H1 (cell line): ENCODE measurements at regions not wholly inside any gene's neighbourhood (a gene's known extent, or its start where the extent isn't known, plus 50 kb on each side); places are given as distances from the start of the nearest gene placed in this dataset.
"Not testable (repeated sequence)": the region's sequence is repeated elsewhere in the genome, so short reads cannot be mapped to it uniquely, and the experiment has no call there.

Experiments used
- CTCF ChIA-PET: fragments of 300-600 bp; sonication (Branson Sonifier 250); formaldehyde crosslinking; loops from one replicate; lab custom pipeline; 2021; ENCODE audit not compliant: partially characterized antibody; lab: Charles Lee
- POLR2A ChIA-PET: fragments of 300-600 bp; sonication (Branson Sonifier 250); formaldehyde crosslinking; loops from one replicate; lab custom pipeline; 2021; ENCODE audit warnings: inconsistent platforms; ENCODE audit not compliant: partially characterized antibody; lab: Charles Lee
- DNase-seq, 2 experiments: peaks; one replicate each; pipeline versions ENCODE4 v3.0.0 to v3.0.0-alpha.2; 2010 to 2022; ENCODE audit warnings: low spot score in 2 of 2, low read depth in 1 of 2, mixed read lengths in 1 of 2
- FAIRE-seq: peaks from 2 replicates; lab custom pipeline; 2011; peaks lifted over from hg19 to GRCh38; lab: Jason Lieb, UNC
- H2AFZ ChIP-seq: 2 replicates; pipeline ENCODE4 v1.8.1; 2012; ENCODE audit warnings: low read length, inconsistent platforms
- H2AK5ac ChIP-seq: 2 replicates; pipeline ENCODE4 v1.6.1; 2013; ENCODE audit warnings: low read depth, low read length
- H2BK120ac ChIP-seq: replicated peaks from 2 replicates; pipeline ENCODE3; 2013; ENCODE audit warnings: low read depth, low read length, inconsistent platforms
- H2BK12ac ChIP-seq: 2 replicates; pipeline ENCODE4 v1.6.1; 2013; ENCODE audit warnings: low read depth, low read length
- H2BK15ac ChIP-seq: 2 replicates; pipeline ENCODE4 v1.6.1; 2013; ENCODE audit warnings: low read length
- H2BK20ac ChIP-seq: 2 replicates; pipeline ENCODE4 v1.6.1; 2013; ENCODE audit warnings: low read length
- H2BK5ac ChIP-seq: 2 replicates; pipeline ENCODE4 v1.6.1; 2013; ENCODE audit warnings: low read depth, low read length
- H3K14ac ChIP-seq: 2 replicates; pipeline ENCODE4 v1.6.1; 2013; ENCODE audit warnings: inconsistent platforms; ENCODE audit not compliant: insufficient read length
- H3K18ac ChIP-seq: 2 replicates; pipeline ENCODE4 v1.6.1; 2013; ENCODE audit warnings: low read length; ENCODE audit errors: extremely low read depth
- H3K23ac ChIP-seq: 2 replicates; pipeline ENCODE4 v1.6.1; 2013; ENCODE audit warnings: inconsistent platforms; ENCODE audit not compliant: insufficient read length
- H3K23me2 ChIP-seq: 2 replicates; pipeline ENCODE4 v1.6.1; 2013; ENCODE audit warnings: low read depth, low read length
- H3K27ac ChIP-seq: 2 replicates; pipeline ENCODE4 v1.6.1; 2011; ENCODE audit warnings: low read depth, low read length, inconsistent platforms
- H3K27me3 ChIP-seq, 4 experiments: replicated peaks in 1 of 4; 1 replicate in 1 of 4; 2 replicates in 3 of 4; pipeline versions ENCODE4 v1.6.1 to v1.8.1; 2011 to 2013; ENCODE audit warnings: low read length in 3 of 4, mild to moderate bottlenecking in 3 of 4, inconsistent platforms in 2 of 4, mixed read lengths in 2 of 4, moderate library complexity in 1 of 4; ENCODE audit not compliant: control insufficient read depth in 3 of 4, insufficient read depth in 3 of 4; ENCODE audit errors: extremely low read depth in 1 of 4
- H3K36me3 ChIP-seq, 4 experiments: 2 replicates each; pipeline versions ENCODE4 v1.6.1 to v1.8.1; 2011 to 2013; ENCODE audit warnings: mild to moderate bottlenecking in 4 of 4, low read length in 3 of 4, moderate library complexity in 2 of 4, control low read depth in 1 of 4, inconsistent platforms in 1 of 4; ENCODE audit not compliant: insufficient read depth in 4 of 4, control insufficient read depth in 2 of 4
- H3K4ac ChIP-seq: replicated peaks from 2 replicates; pipeline ENCODE3; 2013; ENCODE audit warnings: low read length, low read depth, mixed read lengths, inconsistent platforms; ENCODE audit not compliant: insufficient read length
- H3K4me1 ChIP-seq, 4 experiments: replicated peaks in 1 of 4; 1 replicate in 1 of 4; 2 replicates in 3 of 4; pipeline versions ENCODE4 v1.6.1 to v1.8.1; 2011 to 2013; ENCODE audit warnings: low read length in 3 of 4, inconsistent platforms in 2 of 4, mixed read lengths in 1 of 4; ENCODE audit not compliant: insufficient read depth in 4 of 4, control insufficient read depth in 3 of 4
- H3K4me2 ChIP-seq, 2 experiments: 2 replicates each; pipeline versions ENCODE4 v1.6.1 to v1.8.1; 2011 to 2013; ENCODE audit warnings: low read depth in 2 of 2, low read length in 2 of 2, control low read depth in 1 of 2, inconsistent platforms in 1 of 2, mild to moderate bottlenecking in 1 of 2; ENCODE audit not compliant: insufficient read depth in 1 of 2
- H3K4me3 ChIP-seq, 4 experiments: fragments of 200-600, 300-600 bp in 1 of 4; sonication (generic), shearing (Covaris generic), sonication (Bioruptor Twin) in 1 of 4; 2 replicates each; pipeline versions ENCODE4 v1.5.1 to v1.8.1; 2011 to 2016; ENCODE audit warnings: low read length in 4 of 4, low read depth in 3 of 4, control low read depth in 2 of 4, inconsistent platforms in 2 of 4, mild to moderate bottlenecking in 2 of 4, mixed read lengths in 1 of 4, moderate library complexity in 1 of 4; ENCODE audit not compliant: insufficient read depth in 2 of 4; ENCODE audit errors: extremely low read depth in 1 of 4
- H3K56ac ChIP-seq: replicated peaks from 2 replicates; pipeline ENCODE3; 2013; ENCODE audit warnings: low read depth, mild to moderate bottlenecking, mixed read lengths, low read length, inconsistent platforms; ENCODE audit not compliant: insufficient read length
- H3K79me1 ChIP-seq: 2 replicates; pipeline ENCODE4 v1.6.1; 2013; ENCODE audit warnings: low read depth, low read length, control low read depth
- H3K79me2 ChIP-seq, 2 experiments: 2 replicates each; pipeline versions ENCODE4 v1.6.1 to v1.8.1; 2012 to 2013; ENCODE audit warnings: low read length in 2 of 2, mild to moderate bottlenecking in 2 of 2, inconsistent platforms in 1 of 2; ENCODE audit not compliant: insufficient read depth in 2 of 2, control insufficient read depth in 1 of 2
- H3K9ac ChIP-seq, 4 experiments: replicated peaks in 1 of 4; 1 replicate in 1 of 4; 2 replicates in 3 of 4; pipeline versions ENCODE4 v1.6.1 to v1.8.1; 2011 to 2013; ENCODE audit warnings: low read depth in 3 of 4, low read length in 3 of 4, control low read depth in 2 of 4, mild to moderate bottlenecking in 2 of 4, moderate library complexity in 2 of 4, inconsistent platforms in 1 of 4; ENCODE audit errors: extremely low read depth in 1 of 4
- H3K9me3 ChIP-seq, 2 experiments: 2 replicates each; pipeline versions ENCODE4 v1.6.1 to v1.8.1; 2012 to 2013; ENCODE audit warnings: mild to moderate bottlenecking in 2 of 2, moderate library complexity in 2 of 2, control low read depth in 1 of 2, inconsistent platforms in 1 of 2, low read depth in 1 of 2, low read length in 1 of 2, mixed read lengths in 1 of 2; ENCODE audit not compliant: insufficient read depth in 2 of 2
- H4K20me1 ChIP-seq, 2 experiments: replicated peaks in 1 of 2; 2 replicates each; pipeline versions ENCODE3 to v1.8.1; 2011 to 2013; ENCODE audit warnings: inconsistent platforms in 2 of 2, low read length in 2 of 2, mild to moderate bottlenecking in 1 of 2; ENCODE audit not compliant: insufficient read depth in 2 of 2, control insufficient read depth in 1 of 2
- H4K5ac ChIP-seq: 2 replicates; pipeline ENCODE4 v1.6.1; 2013; ENCODE audit warnings: low read length, low read depth, mixed read lengths, inconsistent platforms; ENCODE audit not compliant: insufficient read length
- H4K8ac ChIP-seq: 2 replicates; pipeline ENCODE4 v1.8.0; 2013; ENCODE audit warnings: mild to moderate bottlenecking, moderate library complexity, low read length, inconsistent platforms; ENCODE audit not compliant: insufficient read depth; ENCODE audit errors: extremely low read depth
- H4K91ac ChIP-seq: replicated peaks from 2 replicates; pipeline ENCODE3; 2013; ENCODE audit warnings: low read length, mixed read lengths, inconsistent platforms; ENCODE audit not compliant: insufficient read length

- H3K9me3 ChIP-seq, FAIRE-seq, H3K4me1 ChIP-seq, H3K4me2 ChIP-seq, POLR2A ChIA-PET, H3K27ac ChIP-seq, H2BK120ac ChIP-seq, H4K5ac ChIP-seq, CTCF ChIA-PET, H3K4ac ChIP-seq, H3K79me1 ChIP-seq, H3K36me3 ChIP-seq, H3K56ac ChIP-seq, H2AFZ ChIP-seq, H3K14ac ChIP-seq, H3K9ac ChIP-seq, H3K4me3 ChIP-seq, H3K79me2 ChIP-seq, H2BK12ac ChIP-seq, H3K27me3 ChIP-seq, H2BK20ac ChIP-seq, H4K8ac ChIP-seq, H4K20me1 ChIP-seq, H2AK5ac ChIP-seq, H3K18ac ChIP-seq, H3K23me2 ChIP-seq, H2BK5ac ChIP-seq, DNase-seq, H4K91ac ChIP-seq, H2BK15ac ChIP-seq, H3K23ac ChIP-seq: not testable (repeated sequence)
Measured at GRCh38 chr4:127529879-127530278, 102.9 kb upstream of the INTU start.
